ENCODE measurements at regions not wholly inside any gene's neighbourhood (a gene's known extent, or its start where the extent isn't known, plus 50 kb on each side); places are given as distances from the start of the nearest gene placed in this dataset.

GRCh38 chr9:85483208-85483607 lies 258.5 kb downstream of the AGTPBP1 start:
- TF ChIP-seq CTCF (IDR thresholded peaks at IDR 0.05) (no peak), POLR2A (IDR thresholded peaks at IDR 0.05) (no peak), EP300 (IDR thresholded peaks at IDR 0.05) (no peak), POLR2AphosphoS5 (IDR thresholded peaks at IDR 0.05) (no peak)
